Endothelial cell of umbilical vein (primary cell): ENCODE measurements at regions not wholly inside any gene's neighbourhood (a gene's known extent, or its start where the extent isn't known, plus 50 kb on each side); places are given as distances from the start of the nearest gene placed in this dataset.

ENCODE experiments used
- BruUV-seq: library from RNA; stranded (reverse); fragments of 400-500 nt; replicated peaks from 2 replicates; lab custom pipeline; 2021; lab: Mats Ljungman, UMichigan
- CTCF ChIA-PET: fragments of 300-600, 350-600 bp; sonication (Branson Sonifier 250); formaldehyde crosslinking; loops from one replicate; lab custom pipeline; 2021; ENCODE audit warnings: antibody characterized with exemption, inconsistent platforms; lab: Charles Lee
- POLR2A ChIA-PET: fragments of 300-600, 350-600 bp; sonication (Branson Sonifier 250); formaldehyde crosslinking; loops from one replicate; lab custom pipeline; 2021; ENCODE audit warnings: antibody characterized with exemption, inconsistent platforms; lab: Charles Lee
- DNase-seq: peaks from one replicate; pipeline ENCODE4 v3.0.0-alpha.2; 2011; ENCODE audit warnings: low read depth, low spot score
- FAIRE-seq: peaks from 2 replicates; lab custom pipeline; 2011; peaks lifted over from hg19 to GRCh38; lab: Jason Lieb, UNC
- H2AFZ ChIP-seq: 2 replicates; pipeline ENCODE4 v1.6.0; 2012; ENCODE audit warnings: low read depth, low read length, control low read depth, inconsistent platforms
- H3K27ac ChIP-seq: 2 replicates; pipeline ENCODE4 v1.5.1; 2011; ENCODE audit warnings: low read depth, mild to moderate bottlenecking, control low read depth, low read length, moderate library complexity; ENCODE audit not compliant: insufficient read depth
- H3K27me3 ChIP-seq, 2 experiments: 2 replicates each; pipeline versions ENCODE4 v1.6.0 to v1.6.1; 2011; ENCODE audit warnings: low read length in 2 of 2, mixed read lengths in 1 of 2; ENCODE audit not compliant: control insufficient read depth in 2 of 2, insufficient read depth in 2 of 2
- H3K36me3 ChIP-seq, 2 experiments: 2 replicates in 1 of 2; 3 replicates in 1 of 2; pipeline ENCODE4 v1.5.1; 2011; ENCODE audit warnings: low read length in 2 of 2, mild to moderate bottlenecking in 1 of 2, moderate library complexity in 1 of 2; ENCODE audit not compliant: control insufficient read depth in 2 of 2, insufficient read depth in 2 of 2; ENCODE audit errors: extremely low read depth in 1 of 2
- H3K4me1 ChIP-seq: 3 replicates; pipeline ENCODE4 v1.5.1; 2011; ENCODE audit warnings: mild to moderate bottlenecking, low read length; ENCODE audit not compliant: control insufficient read depth, insufficient read depth; ENCODE audit errors: extremely low read depth
- H3K4me2 ChIP-seq: 2 replicates; pipeline ENCODE4 v1.6.1; 2011; ENCODE audit warnings: low read length, control low read depth, mixed read lengths; ENCODE audit not compliant: insufficient read depth
- H3K4me3 ChIP-seq, 3 experiments: fragments of 200-600 bp in 1 of 3; sonication (generic), shearing (Covaris generic) in 1 of 3; replicated peaks in 1 of 3; 2 replicates each; pipeline ENCODE4 v1.5.1; 2011 to 2016; ENCODE audit warnings: control low read depth in 3 of 3, low read length in 3 of 3, mild to moderate bottlenecking in 2 of 3, inconsistent platforms in 1 of 3, low read depth in 1 of 3, moderate library complexity in 1 of 3; ENCODE audit not compliant: insufficient read depth in 1 of 3
- H3K79me2 ChIP-seq: 2 replicates; pipeline ENCODE4 v1.6.0; 2012; ENCODE audit warnings: low read length, inconsistent platforms; ENCODE audit not compliant: control insufficient read depth, insufficient read depth
- H3K9ac ChIP-seq: replicated peaks from 2 replicates; pipeline ENCODE3; 2011; ENCODE audit warnings: low read length, control low read depth; ENCODE audit not compliant: insufficient read depth; ENCODE audit errors: extremely low read depth
- H3K9me1 ChIP-seq: replicated peaks from 3 replicates; pipeline ENCODE4 v1.6.0; 2011; ENCODE audit warnings: mild to moderate bottlenecking, low read length; ENCODE audit not compliant: control insufficient read depth, insufficient read depth; ENCODE audit errors: extremely low read depth
- H3K9me3 ChIP-seq: replicated peaks from 2 replicates; pipeline ENCODE4 v1.5.1; 2012; ENCODE audit warnings: low read length, inconsistent platforms; ENCODE audit not compliant: control insufficient read depth, insufficient read depth
- H4K20me1 ChIP-seq: replicated peaks from 2 replicates; pipeline ENCODE3; 2011; ENCODE audit warnings: mild to moderate bottlenecking, low read length; ENCODE audit not compliant: control insufficient read depth, insufficient read depth; ENCODE audit errors: extremely low read depth
- CTCF ChIP-seq, 2 donors: IDR thresholded peaks; 1 replicate in 1 of 2; 2 replicates in 1 of 2; pipeline ENCODE4 v1.5.1; 2011; ENCODE audit warnings: low read length in 2 of 2, mild to moderate bottlenecking in 2 of 2, moderate library complexity in 2 of 2, control low read depth in 1 of 2, inconsistent platforms in 1 of 2, low read depth in 1 of 2; ENCODE audit not compliant: insufficient read depth in 1 of 2; ENCODE audit errors: extremely low read depth in 1 of 2
- EZH2 ChIP-seq: IDR thresholded peaks from 2 replicates; pipeline ENCODE4 v1.6.1; 2012; ENCODE audit warnings: borderline replicate concordance, low read depth, mild to moderate bottlenecking, moderate library complexity, low read length, inconsistent platforms; ENCODE audit not compliant: severe bottlenecking
- GATA2 ChIP-seq: IDR thresholded peaks from 2 replicates; pipeline ENCODE4 v1.7.0; 2011; ENCODE audit warnings: low read depth, mild to moderate bottlenecking, moderate library complexity, mixed read lengths, low read length; ENCODE audit not compliant: insufficient read length, insufficient read depth
- POLR2AphosphoS5 ChIP-seq: IDR thresholded peaks from 2 replicates; pipeline ENCODE4 v1.6.1; 2012; ENCODE audit warnings: low read depth, mild to moderate bottlenecking, control low read depth, low read length, moderate library complexity; ENCODE audit not compliant: insufficient read depth
- dilution Hi-C: fragments of 300-500 bp; cut with MboI; formaldehyde crosslinking; loops from one replicate; pipeline ENCODE4 v1.15.0; 2019; ENCODE audit warnings: low sequenced_read_pairs; ENCODE audit not compliant: extremely low pct_ligation_motif_present
- intact Hi-C: fragments of 100-400 bp; cut with micrococcal nuclease; formaldehyde crosslinking; loops from one replicate; pipeline ENCODE4 v1.10.0; 2022

GRCh38 chr13:48770372-48770771 lies 116.6 kb downstream of the CYSLTR2 start:
- no peak overlapping the region for H3K4me3 ChIP-seq
- TF ChIP-seq CTCF (IDR thresholded peaks at IDR 0.05; ENCODE audit: extremely low read depth in 1 of 2, insufficient read depth in 1 of 2, low read depth in 1 of 2, low read length in 2 of 2), result no peak
- TF ChIP-seq POLR2AphosphoS5, result no peak
- no peak for TF ChIP-seq GATA2
- no peak for TF ChIP-seq EZH2

GRCh38 chr13:48772908-48773307 lies 119.2 kb downstream of the CYSLTR2 start:
- H3K27me3 ChIP-seq, result peaks cover 6 to 16% of the 10 kb centered on the region in 2 experiments
- H3K36me3 ChIP-seq, result no peaks in the 10 kb centered on the region
- H3K4me2 ChIP-seq, result no peak overlapping the region
- H3K9me3 ChIP-seq, result no peaks in the 10 kb centered on the region
- no peak for DNase-seq
- dilution Hi-C loops (no loop called here), intact Hi-C loops (no loop called here)
- H3K4me3 ChIP-seq, result no peak overlapping the region
- ChIA-PET CTCF (interaction anchor here (1.2 kb wide), 1 partner anchor 508 kb away, joined by 3 read pairs; no protein-coding TSS in a partner anchor), POLR2A (no interaction called here)
- no peaks in the 10 kb centered on the region for H3K79me2 ChIP-seq
- H2AFZ ChIP-seq, result no peak overlapping the region
- no TSS peak for BruUV-seq
- no peaks in the 10 kb centered on the region for H3K9me1 ChIP-seq
- no peaks in the 10 kb centered on the region for H3K4me1 ChIP-seq
- H4K20me1 ChIP-seq, result no peaks in the 10 kb centered on the region
- FAIRE-seq, result no peak
- H3K9ac ChIP-seq, result no peak overlapping the region
- H3K27ac ChIP-seq, result no peak overlapping the region
- no peak for TF ChIP-seq GATA2

More at GRCh38 chr13:48770372-48770771, 116.6 kb downstream of the CYSLTR2 start:
- intact Hi-C loops, result no loop called here
- no peaks in the 10 kb centered on the region for H3K4me1 ChIP-seq
- no peak overlapping the region for H2AFZ ChIP-seq
- H3K27me3 ChIP-seq, result peaks cover 20 to 22% of the 10 kb centered on the region in 2 experiments
- no peaks in the 10 kb centered on the region for H4K20me1 ChIP-seq
- H3K27ac ChIP-seq, result no peak overlapping the region
- POLR2A ChIA-PET, result no interaction called here
- H3K36me3 ChIP-seq, result no peaks in the 10 kb centered on the region
- no peaks in the 10 kb centered on the region for H3K79me2 ChIP-seq
- BruUV-seq, result no TSS peak
- H3K9me1 ChIP-seq, result no peaks in the 10 kb centered on the region
- H3K9me3 ChIP-seq, result no peaks in the 10 kb centered on the region
- FAIRE-seq (no peak), DNase-seq (no peak)
- H3K4me2 ChIP-seq, result no peak overlapping the region
- no peak overlapping the region for H3K9ac ChIP-seq
- dilution Hi-C loops, result no loop called here
- CTCF ChIA-PET, result interaction anchor here (1.2 to 5.9 kb wide), 7 partner anchors 21 to 1939 kb away, joined by 3 to 131 read pairs (median 16); partner anchors contain the start of gene NUDT15
